Erythroblast (primary cell): ENCODE measurements at regions not wholly inside any gene's neighbourhood (a gene's known extent, or its start where the extent isn't known, plus 50 kb on each side); places are given as distances from the start of the nearest gene placed in this dataset.
A peak's percentile ranks its signal among the peaks of the same experiment; 100 is the strongest.

ENCODE experiments used
- DNase-seq, 2 experiments: peaks; one replicate each; lab custom pipeline; 2025; lab: John Stamatoyannopoulos, UW
- GATA1 ChIP-seq: IDR thresholded peaks from 2 replicates; pipeline ENCODE4 v1.6.1; 2011; ENCODE audit warnings: low read depth, mild to moderate bottlenecking, control low read depth, low read length, moderate library complexity
- POLR2A ChIP-seq: IDR thresholded peaks from 2 replicates; pipeline ENCODE4 v1.6.1; 2011; ENCODE audit warnings: mild to moderate bottlenecking, low read length

GRCh38 chr2:195428673-195429072, 228.4 kb upstream of the SLC39A10 start:
- TF ChIP-seq POLR2A: no peak
- TF ChIP-seq GATA1: no peak
- DNase-seq: no peak

GRCh38 chr2:195425328-195425727, 231.7 kb upstream of the SLC39A10 start:
- TF ChIP-seq POLR2A (no peak), GATA1 (no peak)
- no peak for DNase-seq

GRCh38 chr2:195419033-195419432, 238.0 kb upstream of the SLC39A10 start:
- DNase-seq: peak; percentile 9 to 45
- TF ChIP-seq GATA1 (no peak), POLR2A (no peak)

GRCh38 chr2:195414537-195415100, 242.4 kb upstream of the SLC39A10 start:
- TF ChIP-seq POLR2A (no peak), GATA1 (no peak)
- no peak for DNase-seq

GRCh38 chr2:195413944-195414343, 243.1 kb upstream of the SLC39A10 start:
- peak; percentile 5 to 7 for DNase-seq
- no peak for TF ChIP-seq GATA1
- no peak for TF ChIP-seq POLR2A

- no peak for DNase-seq
- TF ChIP-seq POLR2A: no peak
- TF ChIP-seq GATA1: no peak
Observed at GRCh38 chr2:195413422-195413821, 243.6 kb upstream of the SLC39A10 start.

GRCh38 chr2:195411219-195411687, 245.8 kb upstream of the SLC39A10 start:
- TF ChIP-seq POLR2A: no peak
- no peak for TF ChIP-seq GATA1
- peak in 1 of 2 experiments; percentile 20 for DNase-seq

GRCh38 chr2:195410074-195410671, 246.9 kb upstream of the SLC39A10 start:
- TF ChIP-seq POLR2A (no peak), GATA1 (no peak)

GRCh38 chr2:195408811-195409210, 248.2 kb upstream of the SLC39A10 start:
- no peak for TF ChIP-seq GATA1
- no peak for TF ChIP-seq POLR2A
- DNase-seq: peak in 1 of 2 experiments; percentile 11

More at GRCh38 chr2:195410074-195410671, 246.9 kb upstream of the SLC39A10 start:
- DNase-seq: no peak

GRCh38 chr2:195408196-195408595, 248.8 kb upstream of the SLC39A10 start:
- peak in 1 of 2 experiments; percentile 35 for DNase-seq
- TF ChIP-seq GATA1: no peak
- TF ChIP-seq POLR2A: no peak

- no peak for TF ChIP-seq POLR2A
- no peak for TF ChIP-seq GATA1
- DNase-seq: peak; percentile 11 to 61
Observed at GRCh38 chr2:195407783-195408182, 249.2 kb upstream of the SLC39A10 start.

- DNase-seq: peak; percentile 47 to 58
- TF ChIP-seq POLR2A: no peak
- TF ChIP-seq GATA1: no peak
Observed at GRCh38 chr2:195406886-195407603, 250.0 kb upstream of the SLC39A10 start.

- TF ChIP-seq POLR2A: no peak
- DNase-seq: peak in 1 of 2 experiments; percentile 28
Observed at GRCh38 chr2:195404651-195405050, 252.4 kb upstream of the SLC39A10 start.

GRCh38 chr2:195396479-195396878, 260.5 kb upstream of the SLC39A10 start:
- TF ChIP-seq GATA1: no peak
- TF ChIP-seq POLR2A: no peak

More at GRCh38 chr2:195396479-195396878, 260.5 kb upstream of the SLC39A10 start:
- no peak for DNase-seq
